CD4-positive, alpha-beta T cell treated with Interleukin-21 for 1 hour (primary cell): ENCODE measurements at regions not wholly inside any gene's neighbourhood (a gene's known extent, or its start where the extent isn't known, plus 50 kb on each side); places are given as distances from the start of the nearest gene placed in this dataset.
"Not testable (repeated sequence)": the region's sequence is repeated elsewhere in the genome, so short reads cannot be mapped to it uniquely, and the experiment has no call there.

Experiments used
- DNase-seq: peaks from one replicate; pipeline ENCODE4 v3.0.0-alpha.2; 2020

GRCh38 chr12:46948936-46949545, 123.2 kb upstream of the SLC38A4 start:
- no peak for DNase-seq

DNA sequence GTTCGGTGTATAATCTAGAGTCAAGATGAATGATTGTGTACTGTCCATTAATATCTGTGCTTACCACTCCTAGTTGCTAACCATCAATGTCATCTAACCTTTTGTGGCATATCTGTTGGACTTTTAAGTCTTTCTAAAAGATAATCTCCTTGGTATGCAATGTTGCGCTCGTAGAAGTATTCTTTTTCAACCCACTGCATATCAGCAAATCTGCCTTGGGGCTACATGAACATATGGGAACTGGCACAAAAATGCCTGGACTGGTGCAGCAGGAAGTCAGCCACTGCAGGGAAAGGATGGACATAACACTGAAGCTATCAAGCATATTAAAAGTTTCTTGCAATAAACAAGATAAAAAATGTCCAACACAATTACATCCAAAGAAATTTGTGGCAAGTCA, 124.3 kb upstream of the SLC38A4 start:
- no peak for DNase-seq

- DNase-seq, result no peak
Measured at GRCh38 chr12:46952880-46953483, 126.4 kb upstream of the PCED1B start.

DNA sequence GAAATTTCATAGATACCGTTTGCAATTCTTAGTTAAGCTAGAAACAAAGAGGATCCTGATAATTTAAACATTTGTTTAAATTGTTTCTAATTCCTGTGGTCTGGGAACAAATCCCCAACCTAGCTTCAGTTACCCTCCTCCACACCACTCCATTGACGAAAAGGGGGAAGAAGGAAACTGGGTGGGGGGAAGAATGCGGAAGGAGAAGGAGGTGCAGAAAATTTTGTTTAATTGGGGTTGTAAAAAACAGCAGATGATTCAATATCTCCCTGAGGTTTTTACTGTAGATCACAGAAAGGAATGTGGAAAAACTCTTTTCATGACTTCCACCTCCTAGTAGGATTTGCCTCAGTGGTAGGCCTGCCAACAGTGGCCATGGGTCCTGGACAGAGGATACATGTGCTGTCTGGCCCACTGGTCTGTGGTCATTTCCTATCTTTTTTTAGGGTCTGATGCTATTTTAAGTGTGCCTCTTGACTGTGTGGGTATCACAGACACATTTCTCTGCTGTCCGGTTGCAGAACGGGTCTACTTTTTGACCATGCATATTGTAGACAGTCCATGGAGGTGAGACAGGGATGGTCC, 122.9 kb upstream of the PCED1B start:
- no peak for DNase-seq

- no peak for DNase-seq
Measured at GRCh38 chr12:46958053-46958452, 121.4 kb upstream of the PCED1B start.

GRCh38 chr12:46958599-46959290, 120.7 kb upstream of the PCED1B start:
- DNase-seq, result no peak

DNA sequence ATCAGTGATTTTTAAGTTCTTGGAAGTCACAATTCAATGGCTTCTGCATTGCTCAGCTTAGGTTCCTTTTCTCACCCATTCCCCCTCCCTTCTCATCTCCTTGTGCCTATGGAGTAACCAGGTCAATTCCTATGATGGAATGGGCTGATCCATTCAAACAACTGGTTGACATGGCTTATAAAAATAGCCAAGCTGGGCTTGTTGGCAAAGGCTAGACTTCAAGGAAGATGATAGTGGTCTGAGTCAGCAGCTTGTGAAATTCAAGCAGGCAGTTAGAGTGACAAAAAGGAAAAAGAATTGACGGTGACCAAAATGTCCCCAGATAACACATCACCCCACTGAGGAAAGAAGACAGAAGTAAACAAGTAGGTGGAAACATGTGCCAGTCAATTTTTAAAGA, 119.9 kb upstream of the PCED1B start:
- DNase-seq, result no peak

DNA sequence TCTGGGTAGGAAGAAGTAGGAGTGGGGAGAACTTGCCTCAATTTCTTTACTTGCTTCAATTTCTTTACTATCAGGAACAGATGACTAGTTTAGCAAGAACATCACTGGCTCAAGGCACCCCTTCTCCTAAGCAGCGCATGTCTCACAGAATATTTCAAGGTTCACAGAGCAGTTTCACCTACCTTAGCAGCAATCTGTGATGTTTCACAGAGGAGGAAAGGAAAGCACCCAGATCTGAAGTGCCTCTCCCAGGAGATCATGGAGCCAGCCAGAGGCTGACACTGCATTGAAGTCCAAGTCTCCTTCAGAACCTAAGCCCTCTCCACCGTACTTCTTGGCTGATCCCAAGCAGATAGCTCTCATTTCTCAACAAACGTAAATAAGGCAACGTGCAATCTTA, 118.7 kb upstream of the PCED1B start:
- no peak for DNase-seq

DNA sequence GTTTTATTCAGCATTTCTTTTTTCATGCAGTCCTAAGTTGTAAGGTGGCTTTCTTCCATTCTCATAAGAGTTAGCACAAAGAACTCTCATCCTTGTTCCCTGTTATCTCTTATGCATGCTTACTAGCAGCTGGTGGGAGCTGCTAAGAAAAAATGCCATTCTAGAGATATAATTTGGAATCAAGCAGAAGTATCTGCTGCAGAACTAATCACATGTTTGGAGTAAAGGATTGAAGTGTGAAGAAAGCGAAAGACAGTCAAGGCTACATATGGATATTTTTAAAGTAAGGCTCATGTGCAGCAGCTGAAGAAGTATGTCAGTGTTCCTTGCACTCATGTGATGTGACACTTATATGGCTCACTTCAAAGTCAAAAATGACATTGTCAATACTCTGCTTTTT, 116.2 kb upstream of the PCED1B start:
- DNase-seq, result no peak

DNA sequence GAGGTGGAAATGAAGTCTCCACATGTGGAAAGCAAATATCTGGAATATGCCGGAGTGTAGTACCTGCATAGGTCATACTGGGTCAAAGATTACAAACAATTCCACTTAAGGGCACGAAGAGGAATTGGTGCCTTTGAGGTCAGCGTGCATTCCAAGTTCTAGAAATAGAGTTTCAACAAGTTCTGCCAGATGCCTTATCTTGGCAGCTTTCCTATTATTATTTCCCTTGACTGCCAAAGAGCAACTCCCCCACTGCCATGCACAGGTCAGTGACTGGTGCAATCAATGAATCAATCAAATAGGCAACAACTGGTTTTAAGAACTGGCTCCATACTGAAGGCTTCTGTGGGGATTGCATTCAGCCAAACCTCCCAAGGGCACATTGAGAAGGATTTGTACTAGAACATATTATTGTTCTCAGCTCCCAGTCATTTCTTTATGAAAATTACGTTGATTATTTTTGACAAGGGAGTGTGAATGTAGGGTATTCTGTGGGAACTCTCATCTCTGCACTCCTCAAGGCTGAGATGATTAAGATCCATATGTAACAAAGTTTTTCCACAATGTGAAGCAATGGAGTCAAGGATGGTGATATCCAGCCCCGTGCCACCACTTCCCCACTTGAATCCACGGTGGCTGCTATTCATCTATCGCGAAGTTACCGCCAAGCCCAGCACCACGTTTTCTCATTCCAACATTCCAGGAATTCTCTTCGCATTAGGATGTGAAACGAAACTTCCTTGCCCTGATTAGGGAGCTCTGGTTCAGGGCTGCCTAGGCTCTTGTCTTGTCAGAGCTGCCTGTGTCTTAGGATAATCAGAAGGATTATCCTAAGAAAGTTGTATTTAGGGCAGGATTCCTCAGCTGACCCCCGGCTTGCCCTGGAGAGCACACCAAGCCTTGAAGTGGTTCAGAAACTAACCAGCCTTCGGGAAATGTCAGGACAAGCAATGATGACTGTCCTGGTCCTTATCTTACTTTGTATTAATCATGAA, 115.1 kb upstream of the PCED1B start:
- DNase-seq, result no peak

DNA sequence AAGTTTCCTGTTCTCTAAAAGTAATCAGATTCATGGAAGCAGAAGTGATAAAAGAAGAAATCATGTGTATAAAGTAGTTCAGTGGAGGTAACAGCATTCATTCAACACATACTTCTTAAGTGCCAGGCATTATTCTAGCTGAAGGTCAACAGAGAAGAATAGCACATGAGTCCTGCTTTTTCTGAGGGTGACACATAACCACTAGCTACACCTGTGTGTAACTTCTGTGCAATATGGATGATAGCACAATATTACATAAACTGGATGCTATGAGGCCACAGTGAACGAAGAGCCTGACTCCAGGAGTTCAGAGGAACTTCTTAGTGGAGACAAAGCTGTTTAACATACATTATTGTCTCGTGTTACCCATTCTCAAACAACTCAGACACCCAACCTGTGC, 114.3 kb upstream of the PCED1B start:
- DNase-seq, result no peak

DNA sequence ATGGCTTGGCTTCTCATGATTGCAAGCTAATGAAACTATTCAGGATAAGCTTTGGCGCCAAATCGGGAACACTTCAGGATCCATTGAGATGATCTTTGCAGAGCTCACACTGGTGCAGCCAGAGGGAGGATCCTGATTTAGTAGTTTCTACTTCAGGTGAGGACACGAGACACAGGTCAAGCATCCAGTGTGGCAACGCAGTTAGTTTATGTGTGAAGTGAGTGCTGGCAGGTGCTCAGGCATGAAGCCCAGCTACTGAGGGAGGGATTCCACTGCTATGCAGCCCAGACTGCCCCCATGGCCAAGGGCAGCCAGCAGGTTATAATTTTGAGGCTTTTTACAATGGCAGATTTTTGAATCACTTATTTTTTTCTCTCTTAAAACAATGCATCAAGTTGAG, 113.5 kb upstream of the PCED1B start:
- no peak for DNase-seq

- DNase-seq, result no peak
Measured at GRCh38 chr12:46970636-46971035, 108.8 kb upstream of the PCED1B start.

- DNase-seq, result not testable (repeated sequence)
Measured at GRCh38 chr12:46973937-46974336, 105.5 kb upstream of the PCED1B start.

- DNase-seq, result no peak
Measured at GRCh38 chr12:46977871-46978375, 101.5 kb upstream of the PCED1B start.

GRCh38 chr12:46981622-46982021, 97.8 kb upstream of the PCED1B start:
- no peak for DNase-seq

GRCh38 chr12:46982629-46983392, 96.6 kb upstream of the PCED1B start:
- no peak for DNase-seq

DNA sequence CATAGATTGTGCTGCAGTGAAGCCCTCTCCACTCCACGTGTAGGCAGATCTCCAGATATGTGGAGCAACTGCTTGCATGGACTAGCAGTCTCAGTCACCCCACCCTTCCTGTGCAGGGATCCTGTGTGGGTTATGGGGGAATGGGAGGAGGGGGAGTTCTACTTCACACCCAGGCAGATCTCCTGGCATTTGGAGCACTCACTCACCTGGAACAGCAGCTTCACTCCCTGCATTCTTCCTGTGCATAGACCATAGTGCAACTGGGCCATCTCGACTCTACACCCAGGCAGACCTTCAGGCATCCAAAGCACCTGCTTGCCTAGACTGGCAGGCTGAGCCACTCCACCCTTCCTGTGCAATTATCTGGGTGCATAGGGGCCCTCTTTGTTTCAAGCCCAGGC, 96.0 kb upstream of the PCED1B start:
- no peak for DNase-seq

GRCh38 chr12:46983959-46984841, 95.2 kb upstream of the PCED1B start:
- DNase-seq, result peak; percentile 47

- no peak for DNase-seq
Measured at GRCh38 chr12:46985816-46986215, 93.6 kb upstream of the PCED1B start.

DNA sequence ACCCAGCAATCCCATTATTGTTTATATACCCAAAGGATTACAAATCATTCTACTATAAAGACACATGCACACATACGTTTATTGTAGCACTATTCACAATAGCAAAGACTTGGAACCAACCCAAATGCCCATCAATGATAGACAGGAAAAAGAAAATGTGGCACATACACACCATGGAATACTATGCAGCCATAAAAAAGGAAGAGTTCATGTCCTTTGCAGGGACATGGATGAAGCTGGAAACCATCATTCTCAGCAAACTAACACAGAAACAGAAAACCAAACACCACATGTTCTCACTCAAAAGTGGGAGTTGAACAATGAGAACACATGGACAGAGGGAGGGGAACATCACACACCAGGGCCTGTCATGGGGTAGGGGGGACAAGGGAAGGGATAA, 91.3 kb upstream of the PCED1B start:
- not testable (repeated sequence) for DNase-seq
